RWPE2 (cell line): ENCODE measurements at regions not wholly inside any gene's neighbourhood (a gene's known extent, or its start where the extent isn't known, plus 50 kb on each side); places are given as distances from the start of the nearest gene placed in this dataset.

ENCODE experiments used
- ATAC-seq: fragments of 200-7000 bp; cut with Tn5 transposase; 3 replicates; pipeline ENCODE4 v1.9.1; 2021; ENCODE audit warnings: low read depth
- DNase-seq: peaks from one replicate; pipeline ENCODE4 v3.0.0-alpha.2; 2020; ENCODE audit warnings: low spot score
- H3K27ac ChIP-seq: fragments of 450-650 bp; 2 replicates; pipeline ENCODE4 v1.5.1; 2017; ENCODE audit warnings: mild to moderate bottlenecking; ENCODE audit not compliant: poor library complexity, severe bottlenecking
- H3K27me3 ChIP-seq: fragments of 250-450 bp; sonication (Bioruptor Pico); 2 replicates; pipeline ENCODE4 v1.5.1; 2021; ENCODE audit warnings: mild to moderate bottlenecking, moderate library complexity; ENCODE audit not compliant: insufficient read depth, poor library complexity, severe bottlenecking
- H3K36me3 ChIP-seq: fragments of 250-450 bp; sonication (Bioruptor Pico); 2 replicates; pipeline ENCODE4 v1.5.1; 2020; ENCODE audit warnings: low read depth, mild to moderate bottlenecking, moderate library complexity
- H3K4me1 ChIP-seq: fragments of 250-450 bp; sonication (Bioruptor Pico); 2 replicates; pipeline ENCODE4 v1.5.1; 2021; ENCODE audit warnings: mild to moderate bottlenecking, moderate library complexity; ENCODE audit not compliant: insufficient read depth, poor library complexity, severe bottlenecking
- H3K4me3 ChIP-seq: fragments of 250-450 bp; sonication (Bioruptor Pico); 2 replicates; pipeline ENCODE4 v1.5.1; 2021; ENCODE audit warnings: mild to moderate bottlenecking, moderate library complexity; ENCODE audit not compliant: severe bottlenecking
- H3K9me3 ChIP-seq: fragments of 250-450 bp; sonication (Bioruptor Pico); 2 replicates; pipeline ENCODE4 v1.5.1; 2021; ENCODE audit warnings: mild to moderate bottlenecking, moderate library complexity; ENCODE audit not compliant: severe bottlenecking
- CTCF ChIP-seq: fragments of 450-650 bp; IDR thresholded peaks from one replicate; pipeline ENCODE4 v1.5.1; 2017; ENCODE audit warnings: mild to moderate bottlenecking, moderate library complexity; ENCODE audit not compliant: poor library complexity, severe bottlenecking

GRCh38 chr2:37552339-37552738, 119.1 kb downstream of the CDC42EP3 start:
- Histone ChIP-seq H3K27me3 (no peaks in the 10 kb centered on the region), H3K9me3 (no peaks in the 10 kb centered on the region), H3K4me3 (no peak overlapping the region), H3K4me1 (peaks cover 9% of the 10 kb centered on the region), H3K36me3 (no peaks in the 10 kb centered on the region), H3K27ac (peak overlapping the region; percentile 19)
- DNase-seq: no peak
- TF ChIP-seq CTCF: no peak
- peak; percentile 86 for ATAC-seq

GRCh38 chr2:37553411-37554154, 117.9 kb downstream of the CDC42EP3 start:
- no peaks in the 10 kb centered on the region for H3K36me3 ChIP-seq
- no peaks in the 10 kb centered on the region for H3K27me3 ChIP-seq
- H3K27ac ChIP-seq: no peak overlapping the region
- peaks cover 9% of the 10 kb centered on the region for H3K4me1 ChIP-seq
- no peak for DNase-seq
- no peak overlapping the region for H3K4me3 ChIP-seq
- no peak for TF ChIP-seq CTCF
- no peak for ATAC-seq
- no peaks in the 10 kb centered on the region for H3K9me3 ChIP-seq

GRCh38 chr2:37554155-37554510, 117.3 kb downstream of the CDC42EP3 start:
- DNase-seq: no peak
- H3K4me1 ChIP-seq: peaks cover 9% of the 10 kb centered on the region
- no peak for ATAC-seq
- H3K27me3 ChIP-seq: no peaks in the 10 kb centered on the region
- no peak for TF ChIP-seq CTCF
- no peak overlapping the region for H3K27ac ChIP-seq
- no peaks in the 10 kb centered on the region for H3K9me3 ChIP-seq
- no peak overlapping the region for H3K4me3 ChIP-seq
- H3K36me3 ChIP-seq: no peaks in the 10 kb centered on the region

- no peak for TF ChIP-seq CTCF
Observed at GRCh38 chr2:37554687-37555086, 116.8 kb downstream of the CDC42EP3 start.

GRCh38 chr2:37555457-37555856, 116.0 kb downstream of the CDC42EP3 start:
- no peak for TF ChIP-seq CTCF
- H3K4me3 ChIP-seq: no peak overlapping the region
- DNase-seq (no peak), ATAC-seq (no peak)
- no peaks in the 10 kb centered on the region for H3K27me3 ChIP-seq
- no peak overlapping the region for H3K27ac ChIP-seq
- H3K36me3 ChIP-seq: no peaks in the 10 kb centered on the region
- peaks cover 9% of the 10 kb centered on the region for H3K4me1 ChIP-seq
- no peaks in the 10 kb centered on the region for H3K9me3 ChIP-seq

More at GRCh38 chr2:37554687-37555086, 116.8 kb downstream of the CDC42EP3 start:
- H3K4me3 ChIP-seq: no peak overlapping the region
- no peak overlapping the region for H3K27ac ChIP-seq
- no peak for DNase-seq
- ATAC-seq: no peak
- H3K36me3 ChIP-seq: no peaks in the 10 kb centered on the region
- H3K27me3 ChIP-seq: no peaks in the 10 kb centered on the region
- no peaks in the 10 kb centered on the region for H3K9me3 ChIP-seq
- H3K4me1 ChIP-seq: peaks cover 9% of the 10 kb centered on the region
